Prostate gland (tissue), 2 donors: ENCODE measurements at regions not wholly inside any gene's neighbourhood (a gene's known extent, or its start where the extent isn't known, plus 50 kb on each side); places are given as distances from the start of the nearest gene placed in this dataset.
A peak's percentile ranks its signal among the peaks of the same experiment; 100 is the strongest.

Experiments used
- DNase-seq: peaks from one replicate; pipeline ENCODE4 v3.0.0-alpha.2; 2019; ENCODE audit warnings: low spot score
- H3K27ac ChIP-seq, 2 donors: fragments of 200-600 bp; sonication (generic); 2 replicates each; pipeline ENCODE4 v1.5.1; 2017 to 2019
- H3K27me3 ChIP-seq: fragments of 200-600 bp; sonication (generic); replicated peaks from 2 replicates; pipeline ENCODE4 v1.5.1; 2019; ENCODE audit not compliant: insufficient read depth
- H3K36me3 ChIP-seq, 2 donors: fragments of 200-600 bp; sonication (generic); 1 replicate in 1 of 2; 2 replicates in 1 of 2; pipeline versions ENCODE4 v1.5.1 to v1.8.1; 2017 to 2019
- H3K4me1 ChIP-seq: fragments of 200-600 bp; sonication (generic); replicated peaks from 2 replicates; pipeline ENCODE4 v1.5.1; 2019
- H3K4me3 ChIP-seq, 2 donors: fragments of 200-600 bp; sonication (generic); 2 replicates each; pipeline ENCODE4 v1.5.1; 2017 to 2019
- H3K9me3 ChIP-seq: fragments of 200-600 bp; sonication (generic); 2 replicates; pipeline ENCODE4 v1.5.1; 2017
- POLR2A ChIP-seq: fragments of 450-650 bp; IDR thresholded peaks from one replicate; pipeline ENCODE4 v1.6.1; 2016; ENCODE audit warnings: antibody characterized with exemption, mild to moderate bottlenecking
- POLR2AphosphoS5 ChIP-seq: sonication (generic); formaldehyde crosslinking; IDR thresholded peaks from one replicate; pipeline ENCODE4 v1.6.1; 2017; ENCODE audit warnings: antibody characterized with exemption
- WGBS: methylation state at CpG from one replicate; pipeline ENCODE4 v1.1.5; 2018; 5-methylcytosine and 5-hydroxymethylcytosine counted together
- intact Hi-C: fragments of 100-400 bp; cut with DNase I; formaldehyde crosslinking; loops from one replicate; pipeline ENCODE4 v1.14.2; 2022
- TF ChIP-seq, protein P1 (sequence below), 4 experiments: fragments of 200-600 bp in 2 of 4; fragments of 450-650 bp in 2 of 4; sonication (generic) in 2 of 4; IDR thresholded peaks; 1 replicate in 3 of 4; 2 replicates in 1 of 4; pipeline ENCODE4 v1.5.1; 2016 to 2019; ENCODE audit warnings: antibody characterized with exemption in 4 of 4, mild to moderate bottlenecking in 2 of 4, moderate library complexity in 2 of 4

- TF ChIP-seq, protein P1, sequence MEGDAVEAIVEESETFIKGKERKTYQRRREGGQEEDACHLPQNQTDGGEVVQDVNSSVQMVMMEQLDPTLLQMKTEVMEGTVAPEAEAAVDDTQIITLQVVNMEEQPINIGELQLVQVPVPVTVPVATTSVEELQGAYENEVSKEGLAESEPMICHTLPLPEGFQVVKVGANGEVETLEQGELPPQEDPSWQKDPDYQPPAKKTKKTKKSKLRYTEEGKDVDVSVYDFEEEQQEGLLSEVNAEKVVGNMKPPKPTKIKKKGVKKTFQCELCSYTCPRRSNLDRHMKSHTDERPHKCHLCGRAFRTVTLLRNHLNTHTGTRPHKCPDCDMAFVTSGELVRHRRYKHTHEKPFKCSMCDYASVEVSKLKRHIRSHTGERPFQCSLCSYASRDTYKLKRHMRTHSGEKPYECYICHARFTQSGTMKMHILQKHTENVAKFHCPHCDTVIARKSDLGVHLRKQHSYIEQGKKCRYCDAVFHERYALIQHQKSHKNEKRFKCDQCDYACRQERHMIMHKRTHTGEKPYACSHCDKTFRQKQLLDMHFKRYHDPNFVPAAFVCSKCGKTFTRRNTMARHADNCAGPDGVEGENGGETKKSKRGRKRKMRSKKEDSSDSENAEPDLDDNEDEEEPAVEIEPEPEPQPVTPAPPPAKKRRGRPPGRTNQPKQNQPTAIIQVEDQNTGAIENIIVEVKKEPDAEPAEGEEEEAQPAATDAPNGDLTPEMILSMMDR (IDR thresholded peaks at IDR 0.05), result no peak
- no peak for TF ChIP-seq POLR2AphosphoS5
- Histone ChIP-seq H3K4me3 (no peak overlapping the region), H3K36me3 (no peaks in the 10 kb centered on the region), H3K27me3 (no peaks in the 10 kb centered on the region), H3K9me3 (no peaks in the 10 kb centered on the region), H3K4me1 (no peaks in the 10 kb centered on the region), H3K27ac (no peak overlapping the region)
- intact Hi-C loops, result no loop called here
- 83% methylated on average over 3 of the region's 3 CpGs for WGBS
- no peak for DNase-seq
Measured at GRCh38 chr16:66152823-66153393, 213.6 kb upstream of the CDH5 start.

- no peak overlapping the region for H3K27ac ChIP-seq
- intact Hi-C loops, result no loop called here
- 54% methylated on average over 2 of the region's 2 CpGs for WGBS
Measured at GRCh38 chr16:66152181-66152580, 214.3 kb upstream of the CDH5 start.

GRCh38 chr16:66150698-66151482 is 215.6 kb upstream of the CDH5 start:
- no peak for DNase-seq
- 55% methylated on average over 7 of the region's 7 CpGs for WGBS
- H3K36me3 ChIP-seq, result no peaks in the 10 kb centered on the region

More at GRCh38 chr16:66152181-66152580, 214.3 kb upstream of the CDH5 start:
- Histone ChIP-seq H3K36me3 (no peaks in the 10 kb centered on the region), H3K27me3 (no peaks in the 10 kb centered on the region), H3K4me1 (no peaks in the 10 kb centered on the region), H3K9me3 (no peaks in the 10 kb centered on the region), H3K4me3 (no peak overlapping the region)
- no peak for TF ChIP-seq POLR2A
- TF ChIP-seq POLR2AphosphoS5, result no peak
- TF ChIP-seq, protein P1 (IDR thresholded peaks at IDR 0.05), result no peak
- no peak for DNase-seq

GRCh38 chr16:66147291-66147690 is 219.2 kb upstream of the CDH5 start:
- Histone ChIP-seq H3K9me3 (no peaks in the 10 kb centered on the region), H3K27ac (no peak overlapping the region), H3K4me3 (no peak overlapping the region), H3K36me3 (no peaks in the 10 kb centered on the region), H3K4me1 (no peaks in the 10 kb centered on the region), H3K27me3 (no peaks in the 10 kb centered on the region)
- no peak for DNase-seq
- TF ChIP-seq POLR2A, result no peak
- TF ChIP-seq, protein P1 (IDR thresholded peaks at IDR 0.05), result no peak
- TF ChIP-seq POLR2AphosphoS5, result no peak
- intact Hi-C loops, result no loop called here
- WGBS, result 85% methylated on average over 6 of the region's 6 CpGs

More at GRCh38 chr16:66150698-66151482, 215.6 kb upstream of the CDH5 start:
- intact Hi-C loops, result no loop called here
- TF ChIP-seq, protein P1 (IDR thresholded peaks at IDR 0.05), result no peak
- TF ChIP-seq POLR2AphosphoS5 (no peak), POLR2A (no peak)
- peak overlapping the region in 1 of 2 donors; percentile 0 for H3K27ac ChIP-seq
- H3K27me3 ChIP-seq, result no peaks in the 10 kb centered on the region
- H3K9me3 ChIP-seq, result no peaks in the 10 kb centered on the region
- H3K4me1 ChIP-seq, result no peaks in the 10 kb centered on the region
- H3K4me3 ChIP-seq, result no peak overlapping the region

DNA sequence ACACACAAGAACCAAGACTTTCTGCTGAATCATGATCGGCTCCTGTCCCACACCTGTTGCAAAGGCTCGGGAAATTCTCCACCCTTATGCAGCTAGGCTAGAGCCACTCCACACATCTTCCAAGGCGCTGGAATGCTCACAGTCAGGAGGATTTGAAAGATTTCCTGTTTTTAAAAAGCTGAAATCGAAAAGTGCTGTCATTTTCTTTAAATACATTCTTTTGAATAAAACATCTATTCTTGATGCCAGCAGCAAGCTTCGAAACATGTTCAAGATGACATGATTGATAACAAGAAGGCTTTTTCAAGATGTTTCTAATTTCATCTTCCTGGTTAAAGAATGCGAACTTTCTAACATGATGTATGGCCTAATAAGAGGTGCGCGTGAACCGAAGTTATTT is 219.7 kb upstream of the CDH5 start:
- Histone ChIP-seq H3K4me3 (no peak overlapping the region), H3K27me3 (no peaks in the 10 kb centered on the region), H3K36me3 (no peaks in the 10 kb centered on the region), H3K4me1 (no peaks in the 10 kb centered on the region), H3K9me3 (no peaks in the 10 kb centered on the region), H3K27ac (no peak overlapping the region)
- WGBS, result 81% methylated on average over 9 of the region's 9 CpGs
- no peak for TF ChIP-seq POLR2A
- no peak for TF ChIP-seq POLR2AphosphoS5
- TF ChIP-seq, protein P1 (IDR thresholded peaks at IDR 0.05), result no peak
- DNase-seq, result no peak
- intact Hi-C loops, result no loop called here
